ENCODE measurements at regions not wholly inside any gene's neighbourhood (a gene's known extent, or its start where the extent isn't known, plus 50 kb on each side); places are given as distances from the start of the nearest gene placed in this dataset.

- TF ChIP-seq, protein P1, sequence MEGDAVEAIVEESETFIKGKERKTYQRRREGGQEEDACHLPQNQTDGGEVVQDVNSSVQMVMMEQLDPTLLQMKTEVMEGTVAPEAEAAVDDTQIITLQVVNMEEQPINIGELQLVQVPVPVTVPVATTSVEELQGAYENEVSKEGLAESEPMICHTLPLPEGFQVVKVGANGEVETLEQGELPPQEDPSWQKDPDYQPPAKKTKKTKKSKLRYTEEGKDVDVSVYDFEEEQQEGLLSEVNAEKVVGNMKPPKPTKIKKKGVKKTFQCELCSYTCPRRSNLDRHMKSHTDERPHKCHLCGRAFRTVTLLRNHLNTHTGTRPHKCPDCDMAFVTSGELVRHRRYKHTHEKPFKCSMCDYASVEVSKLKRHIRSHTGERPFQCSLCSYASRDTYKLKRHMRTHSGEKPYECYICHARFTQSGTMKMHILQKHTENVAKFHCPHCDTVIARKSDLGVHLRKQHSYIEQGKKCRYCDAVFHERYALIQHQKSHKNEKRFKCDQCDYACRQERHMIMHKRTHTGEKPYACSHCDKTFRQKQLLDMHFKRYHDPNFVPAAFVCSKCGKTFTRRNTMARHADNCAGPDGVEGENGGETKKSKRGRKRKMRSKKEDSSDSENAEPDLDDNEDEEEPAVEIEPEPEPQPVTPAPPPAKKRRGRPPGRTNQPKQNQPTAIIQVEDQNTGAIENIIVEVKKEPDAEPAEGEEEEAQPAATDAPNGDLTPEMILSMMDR (IDR thresholded peaks at IDR 0.05): no peak
- no peak for TF ChIP-seq POLR2A (IDR thresholded peaks at IDR 0.05)
Observed at GRCh38 chr2:30382995-30383394, 64.1 kb upstream of the LCLAT1 start.
